GM23338 (cell line): ENCODE measurements at regions not wholly inside any gene's neighbourhood (a gene's known extent, or its start where the extent isn't known, plus 50 kb on each side); places are given as distances from the start of the nearest gene placed in this dataset.

Experiments used
- ATAC-seq: fragments of 200-7000 bp; cut with Tn5 transposase; 3 replicates; pipeline ENCODE4 v1.9.1; 2020
- DNase-seq: peaks from one replicate; pipeline ENCODE4 v3.0.0-alpha.2; 2015; ENCODE audit warnings: low spot score
- H2AFZ ChIP-seq: fragments of 200-600 bp; sonication (generic); 2 replicates; pipeline ENCODE4 v1.8.0; 2016; ENCODE audit warnings: antibody characterized with exemption, mild to moderate bottlenecking, moderate library complexity
- H3F3A ChIP-seq: fragments of 200-600 bp; sonication (generic); replicated peaks from 2 replicates; pipeline ENCODE4 v1.8.0; 2017; ENCODE audit warnings: antibody characterized with exemption, mixed run types, low read depth
- H3K27ac ChIP-seq: fragments of 200-600 bp; sonication (generic); 2 replicates; pipeline ENCODE4 v1.6.1; 2016; ENCODE audit warnings: low read depth
- H3K27me3 ChIP-seq: fragments of 200-600 bp; sonication (generic); 2 replicates; pipeline ENCODE4 v1.8.0; 2016; ENCODE audit warnings: mild to moderate bottlenecking, mixed run types, moderate library complexity; ENCODE audit not compliant: insufficient read depth
- H3K36me3 ChIP-seq: fragments of 200-600 bp; sonication (generic); 2 replicates; pipeline ENCODE4 v1.8.0; 2016; ENCODE audit warnings: mild to moderate bottlenecking; ENCODE audit not compliant: insufficient read depth
- H3K4me1 ChIP-seq: fragments of 200-600 bp; sonication (generic); 2 replicates; pipeline ENCODE4 v1.8.0; 2016; ENCODE audit warnings: mild to moderate bottlenecking, moderate library complexity; ENCODE audit not compliant: insufficient read depth
- H3K4me2 ChIP-seq: fragments of 200-600 bp; sonication (generic); 2 replicates; pipeline ENCODE4 v1.7.1; 2017; ENCODE audit warnings: mixed run types
- H3K4me3 ChIP-seq: fragments of 200-600 bp; sonication (generic); 2 replicates; pipeline ENCODE4 v1.6.1; 2016; ENCODE audit warnings: mixed run types
- H3K79me2 ChIP-seq: fragments of 200-600 bp; sonication (generic); replicated peaks from 2 replicates; pipeline ENCODE4 v1.8.0; 2017; ENCODE audit warnings: mild to moderate bottlenecking; ENCODE audit not compliant: insufficient read depth
- H3K9me2 ChIP-seq: fragments of 200-600 bp; sonication (generic); 2 replicates; pipeline ENCODE4 v1.8.0; 2017; ENCODE audit not compliant: insufficient read depth
- H4K20me1 ChIP-seq: fragments of 200-600 bp; sonication (generic); replicated peaks from 2 replicates; pipeline ENCODE4 v1.8.0; 2017; ENCODE audit warnings: mild to moderate bottlenecking; ENCODE audit not compliant: insufficient read depth
- H3K27ac Mint-ChIP-seq: 2 replicates; pipeline ENCODE4 v1.8.0; 2020; ENCODE audit warnings: inconsistent platforms, mild to moderate bottlenecking, moderate library complexity, mixed read lengths
- H3K27me3 Mint-ChIP-seq: 3 replicates; pipeline ENCODE4 v1.8.0; 2022; ENCODE audit warnings: low read depth, mild to moderate bottlenecking, moderate library complexity, mixed read lengths, inconsistent platforms; ENCODE audit not compliant: insufficient read depth, poor library complexity
- H3K36me3 Mint-ChIP-seq: 3 replicates; pipeline ENCODE4 v1.8.0; 2021; ENCODE audit warnings: low read depth, mild to moderate bottlenecking, inconsistent platforms, moderate library complexity, mixed read lengths
- H3K4me1 Mint-ChIP-seq: 3 replicates; pipeline ENCODE4 v1.8.0; 2020; ENCODE audit warnings: mild to moderate bottlenecking, inconsistent platforms, mixed read lengths
- H3K4me3 Mint-ChIP-seq: 3 replicates; pipeline ENCODE4 v1.8.0; 2021; ENCODE audit warnings: moderate library complexity, mild to moderate bottlenecking, inconsistent platforms, mixed read lengths
- H3K9me3 Mint-ChIP-seq: 3 replicates; pipeline ENCODE4 v1.8.0; 2020; ENCODE audit warnings: moderate library complexity, mild to moderate bottlenecking, inconsistent platforms, mixed read lengths
- CREB1 ChIP-seq: fragments of 250-450 bp; sonication (Bioruptor Pico); IDR thresholded peaks from 2 replicates; pipeline ENCODE4 v1.5.0; 2020; ENCODE audit warnings: low read depth, mild to moderate bottlenecking, moderate library complexity
- EZH2 ChIP-seq: fragments of 200-600 bp; sonication (generic); IDR thresholded peaks from one replicate; pipeline ENCODE4 v1.8.0; 2017; ENCODE audit warnings: antibody characterized with exemption, mild to moderate bottlenecking, low read depth; ENCODE audit not compliant: unreplicated experiment
- EZH2phosphoT487 ChIP-seq: fragments of 200-600 bp; sonication (generic); IDR thresholded peaks from one replicate; pipeline ENCODE4 v1.8.1; 2018; ENCODE audit warnings: antibody characterized with exemption; ENCODE audit not compliant: unreplicated experiment
- NANOG ChIP-seq: IDR thresholded peaks from 2 replicates; pipeline ENCODE4 v1.6.1; 2016; ENCODE audit warnings: antibody characterized with exemption, borderline replicate concordance
- ZNF331 ChIP-seq: fragments of 250-450 bp; sonication (Bioruptor Pico); IDR thresholded peaks from 2 replicates; pipeline ENCODE4 v1.5.0; 2020; ENCODE audit warnings: low read depth, mild to moderate bottlenecking, moderate library complexity
- TF ChIP-seq, protein P1 (sequence below): fragments of 250-450 bp; sonication (Bioruptor Pico); IDR thresholded peaks from 2 replicates; pipeline ENCODE4 v1.5.0; 2020; ENCODE audit warnings: mild to moderate bottlenecking, moderate library complexity
- TF ChIP-seq, protein P2 (sequence below): IDR thresholded peaks from one replicate; pipeline ENCODE4 v1.6.1; 2018; ENCODE audit warnings: antibody characterized with exemption; ENCODE audit not compliant: unreplicated experiment
- TF ChIP-seq, protein P3 (sequence below): IDR thresholded peaks from 2 replicates; pipeline ENCODE4 v1.6.1; 2016; ENCODE audit warnings: antibody characterized with exemption

DNA sequence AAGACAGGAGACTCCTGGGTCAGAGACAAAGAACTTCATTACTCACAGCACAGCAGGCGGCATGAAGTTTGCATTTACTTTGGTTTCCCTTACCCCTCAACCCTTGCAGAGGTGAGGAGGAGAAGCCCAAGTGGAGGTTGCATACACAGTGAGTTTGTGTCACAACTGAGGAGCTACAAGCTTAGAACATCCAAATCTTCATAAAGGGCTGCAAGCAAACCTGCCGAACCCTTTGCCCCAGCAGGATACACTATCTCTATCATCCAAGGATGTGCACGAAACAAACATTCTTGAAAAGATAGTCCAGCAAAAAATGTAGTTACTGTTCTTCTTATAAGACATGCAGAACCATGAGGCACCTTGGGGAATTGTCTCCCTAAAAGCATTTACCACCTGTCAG lies 493.5 kb downstream of the SETD4 start (continued):
- TF ChIP-seq, protein P1, sequence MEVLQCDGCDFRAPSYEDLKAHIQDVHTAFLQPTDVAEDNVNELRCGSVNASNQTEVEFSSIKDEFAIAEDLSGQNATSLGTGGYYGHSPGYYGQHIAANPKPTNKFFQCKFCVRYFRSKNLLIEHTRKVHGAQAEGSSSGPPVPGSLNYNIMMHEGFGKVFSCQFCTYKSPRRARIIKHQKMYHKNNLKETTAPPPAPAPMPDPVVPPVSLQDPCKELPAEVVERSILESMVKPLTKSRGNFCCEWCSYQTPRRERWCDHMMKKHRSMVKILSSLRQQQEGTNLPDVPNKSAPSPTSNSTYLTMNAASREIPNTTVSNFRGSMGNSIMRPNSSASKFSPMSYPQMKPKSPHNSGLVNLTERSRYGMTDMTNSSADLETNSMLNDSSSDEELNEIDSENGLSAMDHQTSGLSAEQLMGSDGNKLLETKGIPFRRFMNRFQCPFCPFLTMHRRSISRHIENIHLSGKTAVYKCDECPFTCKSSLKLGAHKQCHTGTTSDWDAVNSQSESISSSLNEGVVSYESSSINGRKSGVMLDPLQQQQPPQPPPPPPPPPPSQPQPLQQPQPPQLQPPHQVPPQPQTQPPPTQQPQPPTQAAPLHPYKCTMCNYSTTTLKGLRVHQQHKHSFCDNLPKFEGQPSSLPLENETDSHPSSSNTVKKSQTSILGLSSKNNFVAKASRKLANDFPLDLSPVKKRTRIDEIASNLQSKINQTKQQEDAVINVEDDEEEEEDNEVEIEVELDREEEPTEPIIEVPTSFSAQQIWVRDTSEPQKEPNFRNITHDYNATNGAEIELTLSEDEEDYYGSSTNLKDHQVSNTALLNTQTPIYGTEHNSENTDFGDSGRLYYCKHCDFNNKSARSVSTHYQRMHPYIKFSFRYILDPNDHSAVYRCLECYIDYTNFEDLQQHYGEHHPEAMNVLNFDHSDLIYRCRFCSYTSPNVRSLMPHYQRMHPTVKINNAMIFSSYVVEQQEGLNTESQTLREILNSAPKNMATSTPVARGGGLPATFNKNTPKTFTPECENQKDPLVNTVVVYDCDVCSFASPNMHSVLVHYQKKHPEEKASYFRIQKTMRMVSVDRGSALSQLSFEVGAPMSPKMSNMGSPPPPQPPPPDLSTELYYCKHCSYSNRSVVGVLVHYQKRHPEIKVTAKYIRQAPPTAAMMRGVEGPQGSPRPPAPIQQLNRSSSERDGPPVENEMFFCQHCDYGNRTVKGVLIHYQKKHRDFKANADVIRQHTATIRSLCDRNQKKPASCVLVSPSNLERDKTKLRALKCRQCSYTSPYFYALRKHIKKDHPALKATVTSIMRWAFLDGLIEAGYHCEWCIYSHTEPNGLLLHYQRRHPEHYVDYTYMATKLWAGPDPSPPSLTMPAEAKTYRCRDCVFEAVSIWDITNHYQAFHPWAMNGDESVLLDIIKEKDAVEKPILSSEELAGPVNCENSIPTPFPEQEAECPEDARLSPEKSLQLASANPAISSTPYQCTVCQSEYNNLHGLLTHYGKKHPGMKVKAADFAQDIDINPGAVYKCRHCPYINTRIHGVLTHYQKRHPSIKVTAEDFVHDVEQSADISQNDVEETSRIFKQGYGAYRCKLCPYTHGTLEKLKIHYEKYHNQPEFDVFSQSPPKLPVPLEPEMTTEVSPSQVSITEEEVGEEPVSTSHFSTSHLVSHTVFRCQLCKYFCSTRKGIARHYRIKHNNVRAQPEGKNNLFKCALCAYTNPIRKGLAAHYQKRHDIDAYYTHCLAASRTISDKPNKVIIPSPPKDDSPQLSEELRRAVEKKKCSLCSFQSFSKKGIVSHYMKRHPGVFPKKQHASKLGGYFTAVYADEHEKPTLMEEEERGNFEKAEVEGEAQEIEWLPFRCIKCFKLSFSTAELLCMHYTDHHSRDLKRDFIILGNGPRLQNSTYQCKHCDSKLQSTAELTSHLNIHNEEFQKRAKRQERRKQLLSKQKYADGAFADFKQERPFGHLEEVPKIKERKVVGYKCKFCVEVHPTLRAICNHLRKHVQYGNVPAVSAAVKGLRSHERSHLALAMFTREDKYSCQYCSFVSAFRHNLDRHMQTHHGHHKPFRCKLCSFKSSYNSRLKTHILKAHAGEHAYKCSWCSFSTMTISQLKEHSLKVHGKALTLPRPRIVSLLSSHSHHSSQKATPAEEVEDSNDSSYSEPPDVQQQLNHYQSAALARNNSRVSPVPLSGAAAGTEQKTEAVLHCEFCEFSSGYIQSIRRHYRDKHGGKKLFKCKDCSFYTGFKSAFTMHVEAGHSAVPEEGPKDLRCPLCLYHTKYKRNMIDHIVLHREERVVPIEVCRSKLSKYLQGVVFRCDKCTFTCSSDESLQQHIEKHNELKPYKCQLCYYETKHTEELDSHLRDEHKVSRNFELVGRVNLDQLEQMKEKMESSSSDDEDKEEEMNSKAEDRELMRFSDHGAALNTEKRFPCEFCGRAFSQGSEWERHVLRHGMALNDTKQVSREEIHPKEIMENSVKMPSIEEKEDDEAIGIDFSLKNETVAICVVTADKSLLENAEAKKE (CRISPR knock-in tag), result no peak

DNA sequence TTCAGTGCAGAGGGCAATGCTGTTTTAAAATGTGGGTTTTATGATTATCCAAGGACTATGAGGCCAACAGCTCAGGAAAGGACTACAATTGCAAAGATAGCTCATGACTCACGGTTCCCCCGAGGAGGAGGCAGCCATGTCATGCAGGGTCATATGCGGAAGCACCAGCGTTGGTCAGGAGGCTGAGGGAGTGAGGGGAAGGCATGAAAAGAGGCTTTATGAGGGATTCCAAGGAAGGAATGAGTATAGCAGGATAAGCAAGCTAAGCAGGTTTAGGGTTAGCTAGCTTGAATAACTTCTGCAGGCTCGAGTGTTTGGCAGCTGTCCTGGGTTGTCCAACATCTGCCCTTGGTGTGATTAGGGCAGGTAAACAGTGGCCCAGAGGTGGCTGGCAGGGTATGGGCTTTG lies 495.1 kb downstream of the SETD4 start:
- peaks cover 2% of the 10 kb centered on the region; the same call in 2 of the 3 replicates for H3K4me1 Mint-ChIP-seq
- H3K4me1 ChIP-seq, result 0 out of 2 replicates have a peak, but pooled peaks cover 7% of the 10 kb centered on the region
- H3K36me3 Mint-ChIP-seq, result peaks cover 4% of the 10 kb centered on the region; the same call in 2 of the 3 replicates
- H3K36me3 ChIP-seq, result no peaks in the 10 kb centered on the region
- no peaks in the 10 kb centered on the region for H4K20me1 ChIP-seq
- no peak overlapping the region for H3K4me3 Mint-ChIP-seq
- no peak overlapping the region for H3K4me2 ChIP-seq
- no peaks in the 10 kb centered on the region for H3K79me2 ChIP-seq
- no peak overlapping the region for H3K27ac Mint-ChIP-seq
- no peak overlapping the region for H2AFZ ChIP-seq
- H3K9me2 ChIP-seq, result peaks cover 10% of the 10 kb centered on the region; the same call in 1 of the 2 replicates
- no peak for TF ChIP-seq ZNF331 (CRISPR knock-in tag)
- TF ChIP-seq CREB1 (CRISPR knock-in tag), result no peak
- H3K27me3 Mint-ChIP-seq, result peaks cover 2% of the 10 kb centered on the region
- H3K4me3 ChIP-seq, result no peak overlapping the region
- ATAC-seq (no peak), DNase-seq (no peak)
- no peaks in the 10 kb centered on the region for H3F3A ChIP-seq
- peaks cover 8% of the 10 kb centered on the region; the same call in 2 of the 3 replicates for H3K9me3 Mint-ChIP-seq
- H3K27ac ChIP-seq, result no peak overlapping the region
- H3K27me3 ChIP-seq, result no peaks in the 10 kb centered on the region

DNA sequence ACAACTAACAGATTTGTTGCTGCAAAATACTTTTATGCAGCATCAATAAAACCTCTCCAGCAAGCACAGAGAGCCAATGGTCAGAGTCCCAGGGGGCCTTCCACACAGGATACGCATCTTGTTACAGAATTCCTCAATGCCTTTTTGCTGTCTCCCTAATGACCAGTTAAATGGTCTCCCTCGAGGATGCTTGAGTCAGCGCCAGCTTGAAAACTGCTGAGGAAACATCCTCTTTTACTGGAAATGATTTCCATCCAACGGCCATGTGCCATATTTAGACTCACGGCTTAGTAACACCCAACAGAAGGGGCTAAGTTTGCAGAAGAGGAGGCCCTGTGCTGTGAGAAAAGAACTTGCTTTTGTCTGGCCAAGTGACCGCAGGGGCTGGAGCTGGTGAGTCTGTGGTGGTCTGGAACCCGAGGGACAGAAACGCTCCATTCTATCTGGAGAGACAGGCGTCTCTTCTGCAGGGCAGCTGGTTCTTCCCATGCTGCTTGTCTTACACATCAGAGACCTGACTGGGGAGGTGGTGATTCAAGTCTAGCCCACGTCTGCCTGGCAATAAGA lies 496.4 kb downstream of the SETD4 start:
- Mint-ChIP-seq H3K9me3 (peaks cover 8% of the 10 kb centered on the region; the same call in 2 of the 3 replicates), H3K4me3 (no peak overlapping the region), H3K36me3 (peaks cover 4% of the 10 kb centered on the region; the same call in 2 of the 3 replicates), H3K27me3 (peaks cover 2% of the 10 kb centered on the region), H3K4me1 (peaks cover 2% of the 10 kb centered on the region; the same call in 2 of the 3 replicates), H3K27ac (no peak overlapping the region)
- no peak for DNase-seq
- Histone ChIP-seq H3K4me1 (0 out of 2 replicates have a peak, but pooled peaks cover 7% of the 10 kb centered on the region), H3K27ac (no peak overlapping the region), H3K9me2 (peaks cover 12% of the 10 kb centered on the region; the same call in 1 of the 2 replicates), H3K4me2 (no peak overlapping the region), H3K79me2 (no peaks in the 10 kb centered on the region), H3K36me3 (no peaks in the 10 kb centered on the region), H3K27me3 (no peaks in the 10 kb centered on the region), H3F3A (no peaks in the 10 kb centered on the region), H3K4me3 (no peak overlapping the region), H4K20me1 (no peaks in the 10 kb centered on the region), H2AFZ (peak overlapping the region; percentile 86; the same call in 1 of the 2 replicates)
- ATAC-seq, result no peak
- no peak for TF ChIP-seq CREB1 (CRISPR knock-in tag)
- TF ChIP-seq, protein P2, sequence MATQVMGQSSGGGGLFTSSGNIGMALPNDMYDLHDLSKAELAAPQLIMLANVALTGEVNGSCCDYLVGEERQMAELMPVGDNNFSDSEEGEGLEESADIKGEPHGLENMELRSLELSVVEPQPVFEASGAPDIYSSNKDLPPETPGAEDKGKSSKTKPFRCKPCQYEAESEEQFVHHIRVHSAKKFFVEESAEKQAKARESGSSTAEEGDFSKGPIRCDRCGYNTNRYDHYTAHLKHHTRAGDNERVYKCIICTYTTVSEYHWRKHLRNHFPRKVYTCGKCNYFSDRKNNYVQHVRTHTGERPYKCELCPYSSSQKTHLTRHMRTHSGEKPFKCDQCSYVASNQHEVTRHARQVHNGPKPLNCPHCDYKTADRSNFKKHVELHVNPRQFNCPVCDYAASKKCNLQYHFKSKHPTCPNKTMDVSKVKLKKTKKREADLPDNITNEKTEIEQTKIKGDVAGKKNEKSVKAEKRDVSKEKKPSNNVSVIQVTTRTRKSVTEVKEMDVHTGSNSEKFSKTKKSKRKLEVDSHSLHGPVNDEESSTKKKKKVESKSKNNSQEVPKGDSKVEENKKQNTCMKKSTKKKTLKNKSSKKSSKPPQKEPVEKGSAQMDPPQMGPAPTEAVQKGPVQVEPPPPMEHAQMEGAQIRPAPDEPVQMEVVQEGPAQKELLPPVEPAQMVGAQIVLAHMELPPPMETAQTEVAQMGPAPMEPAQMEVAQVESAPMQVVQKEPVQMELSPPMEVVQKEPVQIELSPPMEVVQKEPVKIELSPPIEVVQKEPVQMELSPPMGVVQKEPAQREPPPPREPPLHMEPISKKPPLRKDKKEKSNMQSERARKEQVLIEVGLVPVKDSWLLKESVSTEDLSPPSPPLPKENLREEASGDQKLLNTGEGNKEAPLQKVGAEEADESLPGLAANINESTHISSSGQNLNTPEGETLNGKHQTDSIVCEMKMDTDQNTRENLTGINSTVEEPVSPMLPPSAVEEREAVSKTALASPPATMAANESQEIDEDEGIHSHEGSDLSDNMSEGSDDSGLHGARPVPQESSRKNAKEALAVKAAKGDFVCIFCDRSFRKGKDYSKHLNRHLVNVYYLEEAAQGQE, result no peak
- TF ChIP-seq NANOG, result no peak
- TF ChIP-seq, protein P3, sequence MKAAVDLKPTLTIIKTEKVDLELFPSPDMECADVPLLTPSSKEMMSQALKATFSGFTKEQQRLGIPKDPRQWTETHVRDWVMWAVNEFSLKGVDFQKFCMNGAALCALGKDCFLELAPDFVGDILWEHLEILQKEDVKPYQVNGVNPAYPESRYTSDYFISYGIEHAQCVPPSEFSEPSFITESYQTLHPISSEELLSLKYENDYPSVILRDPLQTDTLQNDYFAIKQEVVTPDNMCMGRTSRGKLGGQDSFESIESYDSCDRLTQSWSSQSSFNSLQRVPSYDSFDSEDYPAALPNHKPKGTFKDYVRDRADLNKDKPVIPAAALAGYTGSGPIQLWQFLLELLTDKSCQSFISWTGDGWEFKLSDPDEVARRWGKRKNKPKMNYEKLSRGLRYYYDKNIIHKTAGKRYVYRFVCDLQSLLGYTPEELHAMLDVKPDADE, result no peak
- TF ChIP-seq EZH2, result no peak
- no peak for TF ChIP-seq EZH2phosphoT487
- no peak for TF ChIP-seq ZNF331 (CRISPR knock-in tag)
